ENCODE measurements at regions not wholly inside any gene's neighbourhood (a gene's known extent, or its start where the extent isn't known, plus 50 kb on each side); places are given as distances from the start of the nearest gene placed in this dataset.

DNA sequence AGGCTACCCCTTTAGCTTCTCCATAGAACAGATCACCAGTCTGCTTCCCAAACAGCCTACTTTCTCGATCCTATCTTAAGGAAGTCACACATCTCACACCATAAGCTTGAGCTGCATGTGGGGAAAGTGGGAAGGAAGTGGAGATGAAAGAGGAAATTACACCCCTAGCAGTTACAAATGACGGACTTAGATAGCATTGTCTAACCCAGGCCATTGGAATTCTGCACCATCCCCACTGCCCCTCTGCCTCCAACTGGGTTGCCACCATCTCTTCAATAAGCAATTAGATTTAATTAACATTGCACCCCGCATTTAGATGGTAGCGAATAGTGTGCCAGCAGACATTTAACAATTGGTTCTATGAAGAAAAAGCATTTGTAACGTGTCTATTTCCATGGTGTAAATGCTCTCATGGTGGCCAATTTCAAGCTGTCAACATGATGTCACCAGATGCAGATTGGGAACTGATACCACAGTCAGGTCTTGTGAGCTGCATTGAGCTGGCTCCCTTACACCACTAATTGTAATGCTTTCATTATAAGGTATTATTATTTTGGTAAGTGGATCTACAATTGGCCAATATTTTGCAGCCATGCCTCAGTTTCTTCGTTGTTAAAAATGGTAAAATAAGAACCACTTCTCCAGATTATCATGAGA, 124.7 kb downstream of the CD24 start (continued):
- TF ChIP-seq, protein P1, sequence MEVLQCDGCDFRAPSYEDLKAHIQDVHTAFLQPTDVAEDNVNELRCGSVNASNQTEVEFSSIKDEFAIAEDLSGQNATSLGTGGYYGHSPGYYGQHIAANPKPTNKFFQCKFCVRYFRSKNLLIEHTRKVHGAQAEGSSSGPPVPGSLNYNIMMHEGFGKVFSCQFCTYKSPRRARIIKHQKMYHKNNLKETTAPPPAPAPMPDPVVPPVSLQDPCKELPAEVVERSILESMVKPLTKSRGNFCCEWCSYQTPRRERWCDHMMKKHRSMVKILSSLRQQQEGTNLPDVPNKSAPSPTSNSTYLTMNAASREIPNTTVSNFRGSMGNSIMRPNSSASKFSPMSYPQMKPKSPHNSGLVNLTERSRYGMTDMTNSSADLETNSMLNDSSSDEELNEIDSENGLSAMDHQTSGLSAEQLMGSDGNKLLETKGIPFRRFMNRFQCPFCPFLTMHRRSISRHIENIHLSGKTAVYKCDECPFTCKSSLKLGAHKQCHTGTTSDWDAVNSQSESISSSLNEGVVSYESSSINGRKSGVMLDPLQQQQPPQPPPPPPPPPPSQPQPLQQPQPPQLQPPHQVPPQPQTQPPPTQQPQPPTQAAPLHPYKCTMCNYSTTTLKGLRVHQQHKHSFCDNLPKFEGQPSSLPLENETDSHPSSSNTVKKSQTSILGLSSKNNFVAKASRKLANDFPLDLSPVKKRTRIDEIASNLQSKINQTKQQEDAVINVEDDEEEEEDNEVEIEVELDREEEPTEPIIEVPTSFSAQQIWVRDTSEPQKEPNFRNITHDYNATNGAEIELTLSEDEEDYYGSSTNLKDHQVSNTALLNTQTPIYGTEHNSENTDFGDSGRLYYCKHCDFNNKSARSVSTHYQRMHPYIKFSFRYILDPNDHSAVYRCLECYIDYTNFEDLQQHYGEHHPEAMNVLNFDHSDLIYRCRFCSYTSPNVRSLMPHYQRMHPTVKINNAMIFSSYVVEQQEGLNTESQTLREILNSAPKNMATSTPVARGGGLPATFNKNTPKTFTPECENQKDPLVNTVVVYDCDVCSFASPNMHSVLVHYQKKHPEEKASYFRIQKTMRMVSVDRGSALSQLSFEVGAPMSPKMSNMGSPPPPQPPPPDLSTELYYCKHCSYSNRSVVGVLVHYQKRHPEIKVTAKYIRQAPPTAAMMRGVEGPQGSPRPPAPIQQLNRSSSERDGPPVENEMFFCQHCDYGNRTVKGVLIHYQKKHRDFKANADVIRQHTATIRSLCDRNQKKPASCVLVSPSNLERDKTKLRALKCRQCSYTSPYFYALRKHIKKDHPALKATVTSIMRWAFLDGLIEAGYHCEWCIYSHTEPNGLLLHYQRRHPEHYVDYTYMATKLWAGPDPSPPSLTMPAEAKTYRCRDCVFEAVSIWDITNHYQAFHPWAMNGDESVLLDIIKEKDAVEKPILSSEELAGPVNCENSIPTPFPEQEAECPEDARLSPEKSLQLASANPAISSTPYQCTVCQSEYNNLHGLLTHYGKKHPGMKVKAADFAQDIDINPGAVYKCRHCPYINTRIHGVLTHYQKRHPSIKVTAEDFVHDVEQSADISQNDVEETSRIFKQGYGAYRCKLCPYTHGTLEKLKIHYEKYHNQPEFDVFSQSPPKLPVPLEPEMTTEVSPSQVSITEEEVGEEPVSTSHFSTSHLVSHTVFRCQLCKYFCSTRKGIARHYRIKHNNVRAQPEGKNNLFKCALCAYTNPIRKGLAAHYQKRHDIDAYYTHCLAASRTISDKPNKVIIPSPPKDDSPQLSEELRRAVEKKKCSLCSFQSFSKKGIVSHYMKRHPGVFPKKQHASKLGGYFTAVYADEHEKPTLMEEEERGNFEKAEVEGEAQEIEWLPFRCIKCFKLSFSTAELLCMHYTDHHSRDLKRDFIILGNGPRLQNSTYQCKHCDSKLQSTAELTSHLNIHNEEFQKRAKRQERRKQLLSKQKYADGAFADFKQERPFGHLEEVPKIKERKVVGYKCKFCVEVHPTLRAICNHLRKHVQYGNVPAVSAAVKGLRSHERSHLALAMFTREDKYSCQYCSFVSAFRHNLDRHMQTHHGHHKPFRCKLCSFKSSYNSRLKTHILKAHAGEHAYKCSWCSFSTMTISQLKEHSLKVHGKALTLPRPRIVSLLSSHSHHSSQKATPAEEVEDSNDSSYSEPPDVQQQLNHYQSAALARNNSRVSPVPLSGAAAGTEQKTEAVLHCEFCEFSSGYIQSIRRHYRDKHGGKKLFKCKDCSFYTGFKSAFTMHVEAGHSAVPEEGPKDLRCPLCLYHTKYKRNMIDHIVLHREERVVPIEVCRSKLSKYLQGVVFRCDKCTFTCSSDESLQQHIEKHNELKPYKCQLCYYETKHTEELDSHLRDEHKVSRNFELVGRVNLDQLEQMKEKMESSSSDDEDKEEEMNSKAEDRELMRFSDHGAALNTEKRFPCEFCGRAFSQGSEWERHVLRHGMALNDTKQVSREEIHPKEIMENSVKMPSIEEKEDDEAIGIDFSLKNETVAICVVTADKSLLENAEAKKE (CRISPR knock-in tag; IDR thresholded peaks at IDR 0.05): no peak
- TF ChIP-seq POLR2AphosphoS5 (IDR thresholded peaks at IDR 0.05; ENCODE audit: low read depth): no peak
- TF ChIP-seq ZNF331 (CRISPR knock-in tag; IDR thresholded peaks at IDR 0.05; ENCODE audit: low read depth): no peak
- TF ChIP-seq, protein P2, sequence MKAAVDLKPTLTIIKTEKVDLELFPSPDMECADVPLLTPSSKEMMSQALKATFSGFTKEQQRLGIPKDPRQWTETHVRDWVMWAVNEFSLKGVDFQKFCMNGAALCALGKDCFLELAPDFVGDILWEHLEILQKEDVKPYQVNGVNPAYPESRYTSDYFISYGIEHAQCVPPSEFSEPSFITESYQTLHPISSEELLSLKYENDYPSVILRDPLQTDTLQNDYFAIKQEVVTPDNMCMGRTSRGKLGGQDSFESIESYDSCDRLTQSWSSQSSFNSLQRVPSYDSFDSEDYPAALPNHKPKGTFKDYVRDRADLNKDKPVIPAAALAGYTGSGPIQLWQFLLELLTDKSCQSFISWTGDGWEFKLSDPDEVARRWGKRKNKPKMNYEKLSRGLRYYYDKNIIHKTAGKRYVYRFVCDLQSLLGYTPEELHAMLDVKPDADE (IDR thresholded peaks at IDR 0.05): no peak
- no peak for TF ChIP-seq CREB1 (CRISPR knock-in tag; IDR thresholded peaks at IDR 0.05; ENCODE audit: low read depth)
- no peak for TF ChIP-seq ZNF114 (CRISPR knock-in tag; IDR thresholded peaks at IDR 0.05)

GRCh38 chr6:106849120-106849519, 125.4 kb downstream of the CD24 start:
- H3K4me3 ChIP-seq: no peak overlapping the region
- Mint-ChIP-seq H3K36me3 (ENCODE audit: low read depth) (peaks cover 16% of the 10 kb centered on the region; the same call in 2 of the 3 replicates), H3K9me3 (peaks cover 23% of the 10 kb centered on the region), H3K27ac (no peak overlapping the region), H3K4me3 (no peak overlapping the region), H3K4me1 (peaks cover 4% of the 10 kb centered on the region; the same call in 2 of the 3 replicates), H3K27me3 (ENCODE audit: insufficient read depth, low read depth, poor library complexity) (no peaks in the 10 kb centered on the region)
- no peak for DNase-seq (ENCODE audit: low spot score)
- peaks cover 8% of the 10 kb centered on the region for H3K4me1 ChIP-seq (ENCODE audit: insufficient read depth)
- no peaks in the 10 kb centered on the region for H3K27me3 ChIP-seq (ENCODE audit: insufficient read depth)
- H3K36me3 ChIP-seq (ENCODE audit: insufficient read depth): no peaks in the 10 kb centered on the region; the same call in 1 of the 2 replicates
- no peak overlapping the region for H3K27ac ChIP-seq (ENCODE audit: low read depth)
- no peak overlapping the region for H3K4me2 ChIP-seq
- peaks cover 7% of the 10 kb centered on the region; the same call in 1 of the 2 replicates for H3K9me2 ChIP-seq (ENCODE audit: insufficient read depth)
- no peak for ATAC-seq
- no peaks in the 10 kb centered on the region for H4K20me1 ChIP-seq (replicated peaks; ENCODE audit: insufficient read depth)
- peak overlapping the region; percentile 47; the same call in 1 of the 2 replicates for H2AFZ ChIP-seq
- no peaks in the 10 kb centered on the region for H3K79me2 ChIP-seq (replicated peaks; ENCODE audit: insufficient read depth)
- no peaks in the 10 kb centered on the region for H3F3A ChIP-seq (replicated peaks; ENCODE audit: low read depth)
- TF ChIP-seq, protein P1 (CRISPR knock-in tag; IDR thresholded peaks at IDR 0.05): no peak
- TF ChIP-seq EZH2 (IDR thresholded peaks at IDR 0.05; ENCODE audit: low read depth, unreplicated experiment) (no peak), JUNB (IDR thresholded peaks at IDR 0.05; ENCODE audit: unreplicated experiment) (no peak), ZNF114 (CRISPR knock-in tag; IDR thresholded peaks at IDR 0.05) (no peak), CREB1 (CRISPR knock-in tag; IDR thresholded peaks at IDR 0.05; ENCODE audit: low read depth) (no peak)

Data from GM23338 (cell line).